ENCODE measurements at regions not wholly inside any gene's neighbourhood (a gene's known extent, or its start where the extent isn't known, plus 50 kb on each side); places are given as distances from the start of the nearest gene placed in this dataset.

- TF ChIP-seq CTCF (IDR thresholded peaks at IDR 0.05; ENCODE audit: poor library complexity, severe bottlenecking) (no peak), POLR2AphosphoS5 (IDR thresholded peaks at IDR 0.05) (no peak), TAF1 (IDR thresholded peaks at IDR 0.05; ENCODE audit: low read depth) (no peak), MXI1 (conservative IDR thresholded peaks at IDR 0.05; ENCODE audit: poor library complexity, severe bottlenecking) (no peak), EZH2 (IDR thresholded peaks at IDR 0.05; ENCODE audit: borderline replicate concordance, insufficient read depth, low read length, poor library complexity, severe bottlenecking) (no peak), REST (IDR thresholded peaks at IDR 0.05; ENCODE audit: borderline replicate concordance) (no peak), RAD21 (conservative IDR thresholded peaks at IDR 0.05) (no peak), EP300 (conservative IDR thresholded peaks at IDR 0.05; ENCODE audit: poor library complexity, severe bottlenecking) (no peak)
Measured at GRCh38 chr12:115736360-115736759, 541.1 kb downstream of the MED13L start.
